ENCODE measurements at regions not wholly inside any gene's neighbourhood (a gene's known extent, or its start where the extent isn't known, plus 50 kb on each side); places are given as distances from the start of the nearest gene placed in this dataset. TPM values are rescaled to one million over a fixed set of nuclear protein-coding genes. Genes with fewer than 3 reads are reported as not detected.

GRCh38 chr16:20136446-20136968, 62.8 kb upstream of the GPR139 start:
- no peak for TF ChIP-seq CTCF (IDR thresholded peaks at IDR 0.05; ENCODE audit: low read depth, low read length)
- no peak for DNase-seq (ENCODE audit: low read depth, low spot score)
- Histone ChIP-seq H3K9me3 (ENCODE audit: control insufficient read depth, insufficient read depth, low read length) (peaks cover 9% of the 10 kb centered on the region; the same call in 1 of the 2 replicates), H3K27me3 (ENCODE audit: control insufficient read depth, insufficient read depth, low read length) (no peaks in the 10 kb centered on the region), H3K4me3 (ENCODE audit: low read depth, low read length) (no peak overlapping the region), H3K27ac (ENCODE audit: low read depth, low read length) (no peak overlapping the region)
- ChIA-PET POLR2A (no interaction called here), CTCF (no interaction called here)

DNA sequence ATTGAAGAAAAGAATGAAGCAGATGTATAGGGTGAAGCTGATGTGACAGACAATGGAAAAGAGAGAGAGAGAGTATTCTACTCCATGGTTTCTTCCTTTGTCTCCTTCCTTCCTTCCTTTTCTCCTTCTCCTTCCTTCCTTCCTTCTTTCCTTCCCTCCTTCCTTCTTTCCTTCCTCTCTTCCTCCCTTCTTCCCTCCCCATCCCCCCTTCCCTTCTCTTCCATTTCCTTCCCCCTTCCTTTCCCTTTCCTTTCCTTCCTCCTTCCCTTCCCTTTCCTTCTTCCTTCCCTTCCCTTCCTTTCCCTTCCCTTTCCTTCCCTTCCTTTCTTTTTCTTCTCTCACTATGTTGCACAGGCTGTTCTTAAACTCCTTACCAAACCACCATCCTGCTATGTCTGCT, 55.7 kb upstream of the GPR139 start:
- DNase-seq (ENCODE audit: low read depth, low spot score) = no peak
- TF ChIP-seq CTCF (IDR thresholded peaks at IDR 0.05; ENCODE audit: low read depth, low read length) = no peak
- ChIA-PET CTCF (no interaction called here), POLR2A (no interaction called here)
- Histone ChIP-seq H3K4me3 (ENCODE audit: low read depth, low read length) (no peak overlapping the region), H3K27me3 (ENCODE audit: control insufficient read depth, insufficient read depth, low read length) (no peaks in the 10 kb centered on the region), H3K9me3 (ENCODE audit: control insufficient read depth, insufficient read depth, low read length) (peaks cover 17% of the 10 kb centered on the region; the same call in 1 of the 2 replicates), H3K27ac (ENCODE audit: low read depth, low read length) (no peak overlapping the region)

Small RNA genes in the stretch of these regions (small RNA-seq; reads per million reads assigned to genes)
- not detected for gene SNRPEP3 (ENCODE audit: insufficient read length, low read depth)

All from AG04450 (cell line).